Fibroblast of mammary gland (primary cell): ENCODE measurements at regions not wholly inside any gene's neighbourhood (a gene's known extent, or its start where the extent isn't known, plus 50 kb on each side); places are given as distances from the start of the nearest gene placed in this dataset.

ENCODE experiments used
- DNase-seq: peaks from one replicate; pipeline ENCODE4 v3.0.0-alpha.2; 2010; ENCODE audit warnings: low read depth
- H3K4me3 ChIP-seq: 2 replicates; pipeline ENCODE4 v1.5.1; 2011; ENCODE audit warnings: low read depth, mild to moderate bottlenecking, low read length, moderate library complexity; ENCODE audit not compliant: control insufficient read depth
- TF ChIP-seq, protein P1 (sequence below): conservative IDR thresholded peaks from 2 replicates; pipeline ENCODE4 v1.5.1; 2011; ENCODE audit warnings: low read depth, low read length, inconsistent platforms; ENCODE audit not compliant: control insufficient read depth, insufficient read depth

- DNase-seq: no peak
- no peak overlapping the region for H3K4me3 ChIP-seq
- TF ChIP-seq, protein P1, sequence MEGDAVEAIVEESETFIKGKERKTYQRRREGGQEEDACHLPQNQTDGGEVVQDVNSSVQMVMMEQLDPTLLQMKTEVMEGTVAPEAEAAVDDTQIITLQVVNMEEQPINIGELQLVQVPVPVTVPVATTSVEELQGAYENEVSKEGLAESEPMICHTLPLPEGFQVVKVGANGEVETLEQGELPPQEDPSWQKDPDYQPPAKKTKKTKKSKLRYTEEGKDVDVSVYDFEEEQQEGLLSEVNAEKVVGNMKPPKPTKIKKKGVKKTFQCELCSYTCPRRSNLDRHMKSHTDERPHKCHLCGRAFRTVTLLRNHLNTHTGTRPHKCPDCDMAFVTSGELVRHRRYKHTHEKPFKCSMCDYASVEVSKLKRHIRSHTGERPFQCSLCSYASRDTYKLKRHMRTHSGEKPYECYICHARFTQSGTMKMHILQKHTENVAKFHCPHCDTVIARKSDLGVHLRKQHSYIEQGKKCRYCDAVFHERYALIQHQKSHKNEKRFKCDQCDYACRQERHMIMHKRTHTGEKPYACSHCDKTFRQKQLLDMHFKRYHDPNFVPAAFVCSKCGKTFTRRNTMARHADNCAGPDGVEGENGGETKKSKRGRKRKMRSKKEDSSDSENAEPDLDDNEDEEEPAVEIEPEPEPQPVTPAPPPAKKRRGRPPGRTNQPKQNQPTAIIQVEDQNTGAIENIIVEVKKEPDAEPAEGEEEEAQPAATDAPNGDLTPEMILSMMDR: no peak
These were observed 688.6 kb upstream of the SEMA6A start for GRCh38 chr5:117263231-117263630.

- TF ChIP-seq, protein P1: no peak
- H3K4me3 ChIP-seq: no peak overlapping the region
- no peak for DNase-seq
These were observed 688.0 kb upstream of the SEMA6A start for GRCh38 chr5:117262572-117263131.

DNA sequence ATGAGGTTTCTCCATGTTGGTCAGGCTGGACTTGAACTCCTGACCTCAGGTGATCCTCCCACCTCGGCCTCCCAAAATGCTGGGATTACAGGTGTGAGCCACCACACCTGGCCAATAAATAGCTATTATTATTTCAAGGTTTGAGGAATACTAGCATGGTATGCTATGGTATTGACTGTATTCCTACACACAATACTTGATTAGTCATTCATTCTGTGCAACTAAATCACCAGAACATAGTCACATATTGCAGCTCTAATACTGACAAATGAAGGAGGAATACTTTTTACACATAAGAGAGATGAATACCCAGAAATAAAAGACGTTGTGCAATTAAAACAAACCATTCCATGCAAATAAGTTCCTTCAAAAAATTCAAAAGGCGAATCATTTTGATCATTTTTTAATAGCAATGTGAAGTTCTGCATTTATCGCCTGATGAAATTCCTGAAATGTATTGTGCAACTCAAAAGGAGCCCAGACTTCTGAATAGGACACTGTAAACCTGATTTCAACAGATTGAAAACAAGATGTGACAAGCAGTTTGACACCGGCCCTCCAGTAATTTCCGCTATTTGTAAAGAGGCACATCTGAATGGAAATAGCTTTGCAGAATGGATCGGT is 687.4 kb upstream of the SEMA6A start:
- TF ChIP-seq, protein P1: no peak
- no peak overlapping the region for H3K4me3 ChIP-seq
- DNase-seq: no peak

DNA sequence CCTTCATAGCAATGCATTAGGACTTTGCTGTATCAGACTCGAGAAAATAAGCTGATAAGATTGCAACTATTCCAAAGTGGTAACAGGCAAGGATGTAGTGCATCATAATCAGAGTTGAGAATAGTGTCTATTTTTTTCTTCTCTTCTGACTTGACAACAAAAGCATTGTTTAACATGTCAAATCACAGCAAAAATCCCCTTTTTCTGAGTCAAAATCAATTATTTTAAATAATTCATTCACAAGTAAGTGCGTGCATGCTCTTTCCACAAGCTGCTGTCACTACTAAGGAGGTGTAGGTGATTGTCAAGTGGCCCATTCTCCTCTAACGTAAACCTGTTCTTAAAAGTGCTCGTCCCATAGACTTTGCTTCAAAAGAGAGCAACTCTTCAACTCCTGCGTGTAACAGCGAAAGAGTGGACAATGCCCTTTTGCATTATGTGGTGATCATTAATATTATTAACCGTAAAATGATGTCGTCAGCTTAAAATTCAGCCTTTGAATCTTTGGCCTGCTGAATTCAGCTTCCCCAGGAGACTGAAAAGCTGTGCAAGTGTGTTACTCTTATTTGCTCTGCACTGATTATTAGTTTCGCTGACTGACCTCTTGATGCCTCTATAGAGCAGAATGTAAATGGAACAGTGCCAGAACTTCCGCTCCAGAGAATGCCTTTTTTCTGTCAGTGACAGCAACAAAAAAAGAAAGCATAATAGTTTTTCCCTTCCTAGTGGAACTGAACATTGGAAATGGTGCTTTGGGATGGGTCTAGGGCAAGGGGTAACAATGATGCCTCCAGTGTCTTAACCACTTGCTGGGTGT is 680.8 kb upstream of the SEMA6A start:
- no peak for DNase-seq
- H3K4me3 ChIP-seq: no peak overlapping the region
- TF ChIP-seq, protein P1: no peak

GRCh38 chr5:117252566-117252965 is 677.9 kb upstream of the SEMA6A start:
- TF ChIP-seq, protein P1: no peak
- DNase-seq: no peak
- H3K4me3 ChIP-seq: no peak overlapping the region

DNA sequence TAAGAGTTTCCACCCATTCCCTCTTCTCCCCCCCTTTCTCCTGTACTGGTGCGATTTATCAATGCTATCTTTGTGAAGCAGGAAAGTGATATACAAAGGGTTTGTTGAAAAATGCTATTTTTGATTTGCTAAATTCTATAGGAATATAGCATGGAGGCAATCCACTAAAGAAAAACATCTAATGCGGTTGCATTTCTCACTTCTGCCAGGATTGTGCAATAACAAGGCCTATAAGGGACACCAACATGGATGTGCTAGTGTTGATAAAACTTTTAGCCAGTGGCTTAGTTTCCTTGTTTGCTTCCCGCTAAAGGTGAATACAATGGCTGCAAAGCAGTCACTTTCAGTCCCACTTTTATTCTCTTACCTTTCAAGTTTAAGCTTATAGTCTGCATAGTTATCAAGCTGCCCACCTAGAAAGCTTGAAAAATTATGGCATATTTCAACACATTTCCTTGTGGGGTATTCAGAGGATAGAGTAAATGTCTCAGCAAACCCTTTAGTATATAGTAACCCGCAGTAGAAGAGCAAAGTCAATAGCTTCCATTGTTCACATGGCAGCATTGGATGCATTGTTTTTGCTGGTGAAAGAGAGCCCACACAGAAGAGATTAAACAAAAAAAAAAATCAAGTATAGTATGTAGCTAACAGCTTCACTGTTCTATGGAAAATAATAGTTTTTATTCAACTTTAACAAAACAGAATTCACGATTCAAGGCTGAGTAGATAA is 674.6 kb upstream of the SEMA6A start:
- no peak overlapping the region for H3K4me3 ChIP-seq
- DNase-seq: no peak
- TF ChIP-seq, protein P1: no peak
